B cell (primary cell): ENCODE measurements at regions not wholly inside any gene's neighbourhood (a gene's known extent, or its start where the extent isn't known, plus 50 kb on each side); places are given as distances from the start of the nearest gene placed in this dataset.

ENCODE experiments used
- ATAC-seq: fragments of 200-7000 bp; cut with Tn5 transposase; one replicate; pipeline ENCODE4 v1.10.0; 2021; ENCODE audit warnings: low read depth, mild to moderate bottlenecking, moderate number of reproducible peaks, moderate library complexity
- CTCF ChIA-PET: fragments of 350-600 bp; sonication (Branson Sonifier 250); formaldehyde crosslinking; loops from one replicate; lab custom pipeline; 2021; ENCODE audit warnings: antibody characterized with exemption, inconsistent platforms; lab: Charles Lee
- POLR2A ChIA-PET: fragments of 350-600 bp; sonication (Branson Sonifier 250); formaldehyde crosslinking; loops from one replicate; lab custom pipeline; 2021; ENCODE audit warnings: antibody characterized with exemption; lab: Charles Lee
- DNase-seq: peaks from one replicate; pipeline ENCODE4 v3.0.0; 2013
- H2AFZ ChIP-seq: 2 replicates; pipeline ENCODE4 v1.6.1; 2012; ENCODE audit warnings: mild to moderate bottlenecking, low read depth, low read length; ENCODE audit not compliant: insufficient read depth, poor library complexity, severe bottlenecking
- H3K27ac ChIP-seq, 2 donors: 1 replicate in 1 of 2; 2 replicates in 1 of 2; pipeline ENCODE4 v1.5.1; 2012 to 2013; ENCODE audit warnings: low read length in 2 of 2, mild to moderate bottlenecking in 2 of 2, moderate library complexity in 1 of 2
- H3K27me3 ChIP-seq, 4 experiments: fragments of 200-600 bp in 1 of 4; sonication (generic) in 1 of 4; replicated peaks in 1 of 4; 1 replicate in 2 of 4; 2 replicates in 2 of 4; pipeline versions ENCODE4 v1.6.1 to v1.7.0; 2013 to 2016; ENCODE audit warnings: low read length in 3 of 4, mild to moderate bottlenecking in 2 of 4, mixed read lengths in 1 of 4, moderate library complexity in 1 of 4; ENCODE audit not compliant: insufficient read depth in 4 of 4, control insufficient read depth in 3 of 4; ENCODE audit errors: control extremely low read depth in 1 of 4
- H3K36me3 ChIP-seq, 2 experiments: replicated peaks in 1 of 2; 1 replicate in 1 of 2; 2 replicates in 1 of 2; pipeline versions ENCODE4 v1.6.1 to v1.7.1; 2013; ENCODE audit warnings: low read length in 1 of 2; ENCODE audit not compliant: insufficient read depth in 2 of 2, control insufficient read depth in 1 of 2; ENCODE audit errors: control extremely low read depth in 1 of 2, extremely low read depth in 1 of 2
- H3K4me1 ChIP-seq, 2 donors: fragments of 200-600 bp in 1 of 2; sonication (generic) in 1 of 2; 1 replicate in 1 of 2; 2 replicates in 1 of 2; pipeline versions ENCODE4 v1.5.1 to v1.6.1; 2013 to 2017; ENCODE audit warnings: low read length in 2 of 2; ENCODE audit not compliant: control insufficient read depth in 2 of 2, insufficient read depth in 2 of 2
- H3K4me2 ChIP-seq: replicated peaks from 2 replicates; pipeline ENCODE3; 2012; ENCODE audit warnings: mild to moderate bottlenecking, low read depth, low read length; ENCODE audit not compliant: poor library complexity, severe bottlenecking
- H3K4me3 ChIP-seq, 5 experiments: fragments of 200-600 bp in 1 of 5; sonication (generic) in 1 of 5; 1 replicate in 3 of 5; 2 replicates in 2 of 5; pipeline versions ENCODE4 v1.5.1 to v1.7.0; 2011 to 2016; ENCODE audit warnings: low read length in 4 of 5, mild to moderate bottlenecking in 4 of 5, low read depth in 2 of 5, control low read depth in 1 of 5, moderate library complexity in 1 of 5; ENCODE audit not compliant: insufficient read depth in 1 of 5; ENCODE audit errors: control extremely low read depth in 1 of 5, extremely low read depth in 1 of 5
- H3K79me2 ChIP-seq: fragments of 200-600 bp; sonication (generic); one replicate; pipeline ENCODE4 v1.6.0; 2016; ENCODE audit warnings: low read length; ENCODE audit not compliant: control insufficient read depth, insufficient read depth
- H3K9ac ChIP-seq: fragments of 200-600 bp; sonication (generic); 2 replicates; pipeline ENCODE4 v1.6.1; 2017; ENCODE audit warnings: mild to moderate bottlenecking, low read length, moderate library complexity
- H3K9me3 ChIP-seq, 3 donors: one replicate each; pipeline versions ENCODE4 v1.6.1 to v1.7.1; 2013; ENCODE audit warnings: low read length in 2 of 3; ENCODE audit not compliant: control insufficient read depth in 2 of 3, insufficient read depth in 1 of 3; ENCODE audit errors: control extremely low read depth in 1 of 3
- H4K20me1 ChIP-seq: 2 replicates; pipeline ENCODE4 v1.6.0; 2012; ENCODE audit warnings: mild to moderate bottlenecking, low read length; ENCODE audit not compliant: insufficient read depth, control insufficient read depth, poor library complexity, severe bottlenecking
- H3K27ac Mint-ChIP-seq: one replicate; pipeline ENCODE4 v1.8.0; 2021; ENCODE audit warnings: mixed read lengths
- H3K27me3 Mint-ChIP-seq: one replicate; pipeline ENCODE4 v1.8.0; 2021; ENCODE audit warnings: mixed read lengths
- H3K4me1 Mint-ChIP-seq: one replicate; pipeline ENCODE4 v1.8.0; 2021; ENCODE audit warnings: mixed read lengths
- H3K4me3 Mint-ChIP-seq: one replicate; pipeline ENCODE4 v1.8.0; 2021; ENCODE audit warnings: mixed read lengths
- H3K9me3 Mint-ChIP-seq: one replicate; pipeline ENCODE4 v1.8.0; 2022; ENCODE audit warnings: mixed read lengths; ENCODE audit not compliant: insufficient read depth
- CTCF ChIP-seq: fragments of 200-600 bp; IDR thresholded peaks from one replicate; pipeline ENCODE4 v1.8.0; 2022; ENCODE audit warnings: antibody characterized with exemption, mild to moderate bottlenecking
- EZH2 ChIP-seq: IDR thresholded peaks from 2 replicates; pipeline ENCODE4 v1.6.1; 2012; ENCODE audit warnings: borderline replicate concordance, low read depth, mild to moderate bottlenecking, moderate library complexity, low read length; ENCODE audit not compliant: insufficient read depth, poor library complexity, severe bottlenecking
- WGBS: methylation state at CpG from one replicate; pipeline ENCODE4 v1.1.5; 2013; ENCODE audit warnings: missing lambda C conversion rate; ENCODE audit not compliant: insufficient coverage; 5-methylcytosine and 5-hydroxymethylcytosine counted together
- intact Hi-C: fragments of 100-400 bp; cut with micrococcal nuclease; formaldehyde crosslinking; loops from one replicate; pipeline ENCODE4 v1.10.0; 2022

GRCh38 chr11:81647374-81647773, 1086.3 kb downstream of the FAM181B start:
- no peak overlapping the region for H3K9ac ChIP-seq
- peaks cover 0 to 3% (median 1%) of the 10 kb centered on the region in 4 experiments for H3K27me3 ChIP-seq
- H3K4me1 Mint-ChIP-seq, result no peaks in the 10 kb centered on the region
- H4K20me1 ChIP-seq, result no peaks in the 10 kb centered on the region
- no CpG with 5 or more reads among the region's 3 CpGs for WGBS
- no peaks in the 10 kb centered on the region for H3K9me3 Mint-ChIP-seq
- no peak overlapping the region for H3K4me3 Mint-ChIP-seq
- POLR2A ChIA-PET, result no interaction called here
- ATAC-seq (no peak), DNase-seq (no peak)
- no peak overlapping the region for H3K4me3 ChIP-seq
- TF ChIP-seq CTCF, result no peak
- no peak for TF ChIP-seq EZH2
- H3K27ac ChIP-seq, result no peak overlapping the region
- H2AFZ ChIP-seq, result no peak overlapping the region
- H3K79me2 ChIP-seq, result no peaks in the 10 kb centered on the region
- no peaks in the 10 kb centered on the region for H3K36me3 ChIP-seq
- intact Hi-C loops, result loop anchor here (10.0 kb wide), 1 partner anchor 317 kb away; no protein-coding TSS in a partner anchor
- no peaks in the 10 kb centered on the region for H3K4me1 ChIP-seq
- CTCF ChIA-PET, result no interaction called here
- H3K9me3 ChIP-seq, result no peaks in the 10 kb centered on the region
- H3K27ac Mint-ChIP-seq, result no peak overlapping the region
- H3K27me3 Mint-ChIP-seq, result peaks cover 7% of the 10 kb centered on the region
- H3K4me2 ChIP-seq, result no peak overlapping the region

- Histone ChIP-seq H4K20me1 (no peaks in the 10 kb centered on the region), H3K36me3 (no peaks in the 10 kb centered on the region), H3K79me2 (no peaks in the 10 kb centered on the region), H3K9me3 (no peaks in the 10 kb centered on the region), H3K4me3 (no peak overlapping the region), H3K27me3 (peaks cover 0 to 3% (median 1%) of the 10 kb centered on the region in 4 experiments), H3K4me1 (no peaks in the 10 kb centered on the region), H3K27ac (no peak overlapping the region), H3K9ac (no peak overlapping the region), H3K4me2 (no peak overlapping the region), H2AFZ (no peak overlapping the region)
- ATAC-seq, result peak; percentile 54
- no peak overlapping the region for H3K27ac Mint-ChIP-seq
- H3K9me3 Mint-ChIP-seq, result no peaks in the 10 kb centered on the region
- peaks cover 7% of the 10 kb centered on the region for H3K27me3 Mint-ChIP-seq
- ChIA-PET POLR2A (no interaction called here), CTCF (interaction anchor here (0.9 to 3.7 kb wide), 6 partner anchors 23 to 1058 kb away, joined by 3 to 44 read pairs (median 3); no protein-coding TSS in a partner anchor)
- WGBS, result no CpG with 5 or more reads among the region's 1 CpG
- DNase-seq, result peak; percentile 36
- H3K4me1 Mint-ChIP-seq, result no peaks in the 10 kb centered on the region
- TF ChIP-seq EZH2 (no peak), CTCF (peak; percentile 84)
- no peak overlapping the region for H3K4me3 Mint-ChIP-seq
- intact Hi-C loops, result loop anchor here (1.0 to 10.0 kb wide), 3 partner anchors 320 to 585 kb away; no protein-coding TSS in a partner anchor
Observed at GRCh38 chr11:81644239-81644840, 1089.3 kb downstream of the FAM181B start.
